Activated T-cell treated with anti-CD3 and anti-CD28 coated beads, Interleukin-2, amount 50 U/mL, for 4 hours (primary cell): ENCODE measurements at regions not wholly inside any gene's neighbourhood (a gene's known extent, or its start where the extent isn't known, plus 50 kb on each side); places are given as distances from the start of the nearest gene placed in this dataset.
"Not testable (repeated sequence)": the region's sequence is repeated elsewhere in the genome, so short reads cannot be mapped to it uniquely, and the experiment has no call there.

Source experiments
- ATAC-seq, 2 donors: fragments of 200-7000 bp; cut with Tn5 transposase; one replicate each; pipeline ENCODE4 v1.10.0; 2021
- DNase-seq: peaks from one replicate; pipeline ENCODE4 v3.0.0-alpha.2; 2020
- H3K27me3 Mint-ChIP-seq: one replicate; pipeline ENCODE4 v1.8.0; 2021; ENCODE audit warnings: low read depth, mixed read lengths
- H3K36me3 Mint-ChIP-seq: one replicate; pipeline ENCODE4 v1.8.0; 2022; ENCODE audit warnings: mixed read lengths; ENCODE audit not compliant: insufficient read depth
- H3K4me1 Mint-ChIP-seq: one replicate; pipeline ENCODE4 v1.8.0; 2021; ENCODE audit warnings: low read depth, mixed read lengths
- H3K4me3 Mint-ChIP-seq: one replicate; pipeline ENCODE4 v1.8.0; 2021; ENCODE audit warnings: mild to moderate bottlenecking, moderate library complexity, mixed read lengths
- H3K9me3 Mint-ChIP-seq: one replicate; pipeline ENCODE4 v1.8.0; 2021; ENCODE audit warnings: mixed read lengths

- DNase-seq = no peak
Observed at GRCh38 chr5:52627740-52628139, 160.0 kb upstream of the ITGA1 start.

GRCh38 chr5:52632281-52632680, 155.4 kb upstream of the ITGA1 start:
- Mint-ChIP-seq H3K9me3 (no peaks in the 10 kb centered on the region), H3K4me1 (no peaks in the 10 kb centered on the region), H3K36me3 (no peaks in the 10 kb centered on the region), H3K4me3 (no peak overlapping the region), H3K27me3 (peaks cover 14% of the 10 kb centered on the region)
- ATAC-seq (no peak), DNase-seq (no peak)

More at GRCh38 chr5:52627740-52628139, 160.0 kb upstream of the ITGA1 start:
- H3K27me3 Mint-ChIP-seq = peaks cover 13% of the 10 kb centered on the region
- H3K9me3 Mint-ChIP-seq = no peaks in the 10 kb centered on the region
- H3K4me3 Mint-ChIP-seq = no peak overlapping the region
- ATAC-seq = no peak
- H3K4me1 Mint-ChIP-seq = no peaks in the 10 kb centered on the region
- H3K36me3 Mint-ChIP-seq = no peaks in the 10 kb centered on the region

- DNase-seq, ATAC-seq, H3K36me3 Mint-ChIP-seq, H3K4me1 Mint-ChIP-seq, H3K4me3 Mint-ChIP-seq, H3K9me3 Mint-ChIP-seq: not testable (repeated sequence)
- H3K27me3 Mint-ChIP-seq = peaks cover 14% of the 10 kb centered on the region
Observed at GRCh38 chr5:52634171-52634570, 153.5 kb upstream of the ITGA1 start.

- H3K4me3 Mint-ChIP-seq = no peak overlapping the region
- ATAC-seq = no peak
- peaks cover 2% of the 10 kb centered on the region for H3K36me3 Mint-ChIP-seq
- H3K4me1 Mint-ChIP-seq = no peaks in the 10 kb centered on the region
- peaks cover 10% of the 10 kb centered on the region for H3K9me3 Mint-ChIP-seq
- DNase-seq = no peak
- peaks cover 3% of the 10 kb centered on the region for H3K27me3 Mint-ChIP-seq
Observed at GRCh38 chr5:52638732-52639131, 149.0 kb upstream of the ITGA1 start.

GRCh38 chr5:52648726-52649125, 139.0 kb upstream of the ITGA1 start:
- Mint-ChIP-seq H3K4me3 (no peak overlapping the region), H3K36me3 (peaks cover 2% of the 10 kb centered on the region), H3K4me1 (no peaks in the 10 kb centered on the region), H3K27me3 (peaks cover 14% of the 10 kb centered on the region), H3K9me3 (peaks cover 15% of the 10 kb centered on the region)
- DNase-seq = no peak
- no peak for ATAC-seq

GRCh38 chr5:52655163-52655562, 132.6 kb upstream of the ITGA1 start:
- ATAC-seq (no peak), DNase-seq (no peak)
- Mint-ChIP-seq H3K36me3 (peaks cover 2% of the 10 kb centered on the region), H3K4me1 (no peaks in the 10 kb centered on the region), H3K9me3 (no peaks in the 10 kb centered on the region), H3K4me3 (no peak overlapping the region), H3K27me3 (peaks cover 15% of the 10 kb centered on the region)

GRCh38 chr5:52656569-52657246, 131.0 kb upstream of the ITGA1 start:
- Mint-ChIP-seq H3K9me3 (no peaks in the 10 kb centered on the region), H3K4me3 (no peak overlapping the region), H3K4me1 (no peaks in the 10 kb centered on the region), H3K27me3 (peaks cover 11% of the 10 kb centered on the region), H3K36me3 (no peaks in the 10 kb centered on the region)
- DNase-seq (no peak), ATAC-seq (no peak)

- Mint-ChIP-seq H3K4me1 (no peaks in the 10 kb centered on the region), H3K4me3 (no peak overlapping the region), H3K36me3 (no peaks in the 10 kb centered on the region), H3K9me3 (no peaks in the 10 kb centered on the region), H3K27me3 (peaks cover 10% of the 10 kb centered on the region)
- DNase-seq (no peak), ATAC-seq (no peak)
Observed at GRCh38 chr5:52657247-52657645, 130.5 kb upstream of the ITGA1 start.

- Mint-ChIP-seq H3K9me3 (no peaks in the 10 kb centered on the region), H3K27me3 (peaks cover 2% of the 10 kb centered on the region), H3K36me3 (no peaks in the 10 kb centered on the region), H3K4me3 (no peak overlapping the region), H3K4me1 (no peaks in the 10 kb centered on the region)
- no peak for DNase-seq
- no peak for ATAC-seq
Observed at GRCh38 chr5:52658246-52658645, 129.5 kb upstream of the ITGA1 start.

- H3K4me3 Mint-ChIP-seq = no peak overlapping the region
- ATAC-seq = no peak
- H3K36me3 Mint-ChIP-seq = no peaks in the 10 kb centered on the region
- DNase-seq = no peak
- no peaks in the 10 kb centered on the region for H3K4me1 Mint-ChIP-seq
- H3K9me3 Mint-ChIP-seq = no peaks in the 10 kb centered on the region
- peaks cover under 1% of the 10 kb centered on the region for H3K27me3 Mint-ChIP-seq
Observed at GRCh38 chr5:52660621-52661020, 127.1 kb upstream of the ITGA1 start.

GRCh38 chr5:52661903-52662595, 125.7 kb upstream of the ITGA1 start:
- H3K9me3 Mint-ChIP-seq = no peaks in the 10 kb centered on the region
- no peaks in the 10 kb centered on the region for H3K36me3 Mint-ChIP-seq
- H3K4me3 Mint-ChIP-seq = no peak overlapping the region
- no peak for ATAC-seq
- H3K27me3 Mint-ChIP-seq = no peaks in the 10 kb centered on the region
- DNase-seq = no peak
- H3K4me1 Mint-ChIP-seq = peaks cover 2% of the 10 kb centered on the region

- Mint-ChIP-seq H3K27me3 (no peaks in the 10 kb centered on the region), H3K36me3 (no peaks in the 10 kb centered on the region), H3K9me3 (no peaks in the 10 kb centered on the region), H3K4me1 (peaks cover 2% of the 10 kb centered on the region), H3K4me3 (no peak overlapping the region)
- ATAC-seq (no peak), DNase-seq (no peak)
Observed at GRCh38 chr5:52665559-52665958, 122.2 kb upstream of the ITGA1 start.

GRCh38 chr5:52668139-52668538, 119.6 kb upstream of the ITGA1 start:
- Mint-ChIP-seq H3K4me1 (peaks cover 8% of the 10 kb centered on the region), H3K9me3 (no peaks in the 10 kb centered on the region), H3K27me3 (no peaks in the 10 kb centered on the region), H3K36me3 (no peaks in the 10 kb centered on the region), H3K4me3 (no peak overlapping the region)
- ATAC-seq (no peak), DNase-seq (no peak)

GRCh38 chr5:52668544-52669185, 119.1 kb upstream of the ITGA1 start:
- Mint-ChIP-seq H3K9me3 (no peaks in the 10 kb centered on the region), H3K4me1 (peaks cover 11% of the 10 kb centered on the region), H3K27me3 (no peaks in the 10 kb centered on the region), H3K36me3 (no peaks in the 10 kb centered on the region), H3K4me3 (no peak overlapping the region)
- no peak for DNase-seq
- ATAC-seq = no peak

GRCh38 chr5:52672459-52672858, 115.3 kb upstream of the ITGA1 start:
- Mint-ChIP-seq H3K9me3 (no peaks in the 10 kb centered on the region), H3K4me3 (no peak overlapping the region), H3K36me3 (no peaks in the 10 kb centered on the region), H3K27me3 (no peaks in the 10 kb centered on the region), H3K4me1 (peaks cover 16% of the 10 kb centered on the region)
- DNase-seq (no peak), ATAC-seq (no peak)
